Tibial nerve (tissue), 4 donors: ENCODE measurements at regions not wholly inside any gene's neighbourhood (a gene's known extent, or its start where the extent isn't known, plus 50 kb on each side); places are given as distances from the start of the nearest gene placed in this dataset.
"Not testable (repeated sequence)": the region's sequence is repeated elsewhere in the genome, so short reads cannot be mapped to it uniquely, and the experiment has no call there.

Experiments used
- DNase-seq, 2 donors: peaks; one replicate each; pipeline ENCODE4 v3.0.0-alpha.2; 2019; ENCODE audit warnings: low spot score in 2 of 2
- H3K27ac ChIP-seq, 4 donors: fragments of 200-600 bp; sonication (generic) in 3 of 4; one replicate each; pipeline ENCODE4 v1.5.1; 2017 to 2019; ENCODE audit warnings: mild to moderate bottlenecking in 1 of 4
- H3K27me3 ChIP-seq, 2 donors: fragments of 200-600 bp; sonication (generic) in 1 of 2; one replicate each; pipeline versions ENCODE4 v1.5.1 to v1.6.0; 2017 to 2019
- H3K36me3 ChIP-seq, 3 donors: fragments of 200-600 bp; sonication (generic); one replicate each; pipeline ENCODE4 v1.5.1; 2018 to 2019
- H3K4me1 ChIP-seq, 4 donors: fragments of 200-600 bp; sonication (generic) in 3 of 4; one replicate each; pipeline ENCODE4 v1.5.1; 2017 to 2019
- H3K4me3 ChIP-seq, 4 donors: fragments of 200-600 bp; sonication (generic) in 3 of 4; one replicate each; pipeline ENCODE4 v1.5.1; 2017 to 2019; ENCODE audit warnings: mild to moderate bottlenecking in 1 of 4, moderate library complexity in 1 of 4
- H3K9me3 ChIP-seq, 4 donors: fragments of 200-600 bp; sonication (generic) in 3 of 4; one replicate each; pipeline ENCODE4 v1.5.1; 2017 to 2019
- EP300 ChIP-seq, 2 donors: sonication (generic); formaldehyde crosslinking; IDR thresholded peaks; one replicate each; pipeline ENCODE4 v1.6.1; 2017; ENCODE audit warnings: antibody characterized with exemption in 2 of 2, mild to moderate bottlenecking in 1 of 2
- POLR2A ChIP-seq, 2 donors: fragments of 450-650 bp; IDR thresholded peaks; one replicate each; pipeline ENCODE4 v1.6.1; 2017; ENCODE audit warnings: antibody characterized with exemption in 2 of 2, mild to moderate bottlenecking in 2 of 2, moderate library complexity in 2 of 2
- whole genome bisulfite sequencing, 2 donors: methylation state at CpG; one replicate each; pipeline ENCODE4 v1.1.5; 2018; 5-methylcytosine and 5-hydroxymethylcytosine counted together
- TF ChIP-seq, protein P1 (sequence below), 5 experiments: fragments of 200-600 bp in 3 of 5; fragments of 450-650 bp in 2 of 5; sonication (generic) in 3 of 5; IDR thresholded peaks; one replicate each; pipeline ENCODE4 v1.5.1; 2016 to 2019; ENCODE audit warnings: antibody characterized with exemption in 5 of 5, mild to moderate bottlenecking in 3 of 5, moderate library complexity in 2 of 5

GRCh38 chr3:152151216-152151876 lies 117.4 kb upstream of the MBNL1 start:
- TF ChIP-seq, protein P1, sequence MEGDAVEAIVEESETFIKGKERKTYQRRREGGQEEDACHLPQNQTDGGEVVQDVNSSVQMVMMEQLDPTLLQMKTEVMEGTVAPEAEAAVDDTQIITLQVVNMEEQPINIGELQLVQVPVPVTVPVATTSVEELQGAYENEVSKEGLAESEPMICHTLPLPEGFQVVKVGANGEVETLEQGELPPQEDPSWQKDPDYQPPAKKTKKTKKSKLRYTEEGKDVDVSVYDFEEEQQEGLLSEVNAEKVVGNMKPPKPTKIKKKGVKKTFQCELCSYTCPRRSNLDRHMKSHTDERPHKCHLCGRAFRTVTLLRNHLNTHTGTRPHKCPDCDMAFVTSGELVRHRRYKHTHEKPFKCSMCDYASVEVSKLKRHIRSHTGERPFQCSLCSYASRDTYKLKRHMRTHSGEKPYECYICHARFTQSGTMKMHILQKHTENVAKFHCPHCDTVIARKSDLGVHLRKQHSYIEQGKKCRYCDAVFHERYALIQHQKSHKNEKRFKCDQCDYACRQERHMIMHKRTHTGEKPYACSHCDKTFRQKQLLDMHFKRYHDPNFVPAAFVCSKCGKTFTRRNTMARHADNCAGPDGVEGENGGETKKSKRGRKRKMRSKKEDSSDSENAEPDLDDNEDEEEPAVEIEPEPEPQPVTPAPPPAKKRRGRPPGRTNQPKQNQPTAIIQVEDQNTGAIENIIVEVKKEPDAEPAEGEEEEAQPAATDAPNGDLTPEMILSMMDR (IDR thresholded peaks at IDR 0.05), result no peak
- TF ChIP-seq EP300 (IDR thresholded peaks at IDR 0.05), result no peak
- no peak for TF ChIP-seq POLR2A (IDR thresholded peaks at IDR 0.05)
- DNase-seq, result no peak
- Histone ChIP-seq H3K36me3 (no peaks in the 10 kb centered on the region), H3K27ac (no peak overlapping the region), H3K4me3 (no peak overlapping the region), H3K9me3 (peaks cover 0 to 5% (median 0%) of the 10 kb centered on the region in 4 donors), H3K27me3 (no peaks in the 10 kb centered on the region), H3K4me1 (peaks cover 0 to 5% (median 0%) of the 10 kb centered on the region in 4 donors)
- WGBS, 2 donors, result 55 to 62% methylated on average over 8 of the region's 8 CpGs

DNA sequence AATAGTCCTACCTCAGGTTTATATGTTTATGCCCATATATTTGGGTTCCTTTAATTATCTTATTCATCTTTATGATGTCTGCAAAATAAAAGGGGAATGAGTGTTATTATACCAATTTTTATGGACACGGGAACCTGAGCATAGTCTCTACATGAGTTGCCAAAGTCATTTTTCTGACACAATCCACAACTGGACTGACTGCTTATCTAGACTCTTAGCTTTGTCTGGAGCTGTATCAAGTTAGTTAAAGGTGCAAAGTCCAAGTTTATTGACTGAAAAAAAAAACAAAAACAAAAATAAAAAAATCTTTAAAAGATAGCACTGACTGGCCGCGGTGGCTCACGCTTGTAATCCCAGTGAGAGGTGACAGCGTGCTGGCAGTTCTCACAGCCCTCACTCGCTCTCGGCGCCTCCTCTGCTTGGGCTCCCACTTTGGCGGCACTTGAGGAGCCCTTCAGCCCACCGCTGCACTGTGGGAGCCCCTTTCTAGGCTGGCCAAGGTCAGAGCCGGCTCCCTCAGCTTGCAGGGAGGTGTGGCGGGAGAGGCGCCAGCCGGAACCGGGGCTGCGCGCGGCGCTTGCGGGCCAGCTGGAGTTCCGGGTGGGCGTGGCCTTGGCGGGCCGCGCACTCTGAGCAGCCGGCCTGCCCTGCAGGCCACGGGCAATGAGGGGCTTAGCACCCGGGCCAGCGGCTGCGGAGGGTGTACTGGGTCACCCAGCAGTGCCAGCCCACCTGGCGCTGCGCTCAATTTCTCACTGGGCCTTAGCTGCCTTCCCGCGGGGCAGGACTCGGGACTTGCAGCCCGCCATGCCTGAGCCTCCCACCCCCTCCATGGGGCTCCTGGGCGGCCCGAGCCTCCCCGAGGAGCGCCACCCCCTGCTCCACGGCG lies 116.6 kb upstream of the MBNL1 start:
- not testable (repeated sequence) for H3K4me1 ChIP-seq, H3K4me3 ChIP-seq, DNase-seq, H3K9me3 ChIP-seq, H3K36me3 ChIP-seq, H3K27me3 ChIP-seq, H3K27ac ChIP-seq
- WGBS, 2 donors, result 96 to 98% methylated on average over 11 to 42 of the region's 42 CpGs

- H3K9me3 ChIP-seq, H3K36me3 ChIP-seq, H3K27me3 ChIP-seq, DNase-seq, H3K4me3 ChIP-seq, H3K27ac ChIP-seq, H3K4me1 ChIP-seq: not testable (repeated sequence)
- WGBS, 2 donors, result 92 to 99% methylated on average over 5 of the region's 5 CpGs
These were observed 115.6 kb upstream of the MBNL1 start for GRCh38 chr3:152153115-152153514.

GRCh38 chr3:152155246-152156020 lies 113.3 kb upstream of the MBNL1 start:
- no peak for DNase-seq
- Histone ChIP-seq H3K27me3 (no peaks in the 10 kb centered on the region), H3K4me1 (peaks cover 0 to 5% (median 0%) of the 10 kb centered on the region in 4 donors), H3K4me3 (no peak overlapping the region), H3K27ac (no peak overlapping the region), H3K36me3 (no peaks in the 10 kb centered on the region), H3K9me3 (peaks cover 0 to 5% (median 0%) of the 10 kb centered on the region in 4 donors)
- TF ChIP-seq EP300 (IDR thresholded peaks at IDR 0.05) (no peak), POLR2A (IDR thresholded peaks at IDR 0.05) (no peak)
- TF ChIP-seq, protein P1 (IDR thresholded peaks at IDR 0.05), result no peak
- 62 to 67% methylated on average over 5 of the region's 5 CpGs for WGBS, 2 donors

GRCh38 chr3:152156880-152157279 lies 111.8 kb upstream of the MBNL1 start:
- Histone ChIP-seq H3K27ac (no peak overlapping the region), H3K27me3 (no peaks in the 10 kb centered on the region), H3K36me3 (no peaks in the 10 kb centered on the region), H3K4me1 (no peaks in the 10 kb centered on the region), H3K9me3 (peaks cover 0 to 5% (median 0%) of the 10 kb centered on the region in 4 donors), H3K4me3 (no peak overlapping the region)
- TF ChIP-seq EP300 (IDR thresholded peaks at IDR 0.05) (no peak), POLR2A (IDR thresholded peaks at IDR 0.05) (no peak)
- TF ChIP-seq, protein P1 (IDR thresholded peaks at IDR 0.05), result no peak
- DNase-seq, result no peak
- 61 to 68% methylated on average over 3 of the region's 3 CpGs for WGBS, 2 donors
